ENCODE measurements at regions not wholly inside any gene's neighbourhood (a gene's known extent, or its start where the extent isn't known, plus 50 kb on each side); places are given as distances from the start of the nearest gene placed in this dataset.
A peak's percentile ranks its signal among the peaks of the same experiment; 100 is the strongest.

DNA sequence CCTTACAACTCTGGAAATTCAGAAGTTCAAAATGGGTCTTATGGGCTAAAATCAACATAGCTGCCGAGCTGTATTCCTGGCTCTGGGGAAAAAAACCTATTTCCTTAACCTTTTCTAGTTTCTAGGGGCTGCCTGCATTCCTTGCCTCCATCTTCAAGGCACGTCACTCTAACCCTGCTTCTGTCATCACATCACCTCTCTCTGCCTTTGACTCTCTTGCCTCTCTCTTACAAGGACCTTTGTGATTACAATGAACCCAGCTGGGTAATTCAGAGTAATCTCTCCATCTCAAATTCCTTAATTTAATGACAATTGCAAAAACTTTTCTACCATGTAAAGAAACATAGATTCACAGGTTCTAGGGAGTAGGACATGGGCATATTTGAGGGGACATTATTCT is 103.1 kb upstream of the SMC2 start:
- ATAC-seq (no peak), DNase-seq (no peak)
- no peak overlapping the region for H3K4me3 Mint-ChIP-seq
- ChIA-PET POLR2A (no interaction called here), CTCF (no interaction called here)
- H3K27ac Mint-ChIP-seq: no peak overlapping the region
- H3K27me3 Mint-ChIP-seq: peaks cover 3% of the 10 kb centered on the region
- no peaks in the 10 kb centered on the region for H3K36me3 Mint-ChIP-seq (ENCODE audit: low read depth)
- H3K9me3 Mint-ChIP-seq: no peaks in the 10 kb centered on the region
- TF ChIP-seq, protein P1, sequence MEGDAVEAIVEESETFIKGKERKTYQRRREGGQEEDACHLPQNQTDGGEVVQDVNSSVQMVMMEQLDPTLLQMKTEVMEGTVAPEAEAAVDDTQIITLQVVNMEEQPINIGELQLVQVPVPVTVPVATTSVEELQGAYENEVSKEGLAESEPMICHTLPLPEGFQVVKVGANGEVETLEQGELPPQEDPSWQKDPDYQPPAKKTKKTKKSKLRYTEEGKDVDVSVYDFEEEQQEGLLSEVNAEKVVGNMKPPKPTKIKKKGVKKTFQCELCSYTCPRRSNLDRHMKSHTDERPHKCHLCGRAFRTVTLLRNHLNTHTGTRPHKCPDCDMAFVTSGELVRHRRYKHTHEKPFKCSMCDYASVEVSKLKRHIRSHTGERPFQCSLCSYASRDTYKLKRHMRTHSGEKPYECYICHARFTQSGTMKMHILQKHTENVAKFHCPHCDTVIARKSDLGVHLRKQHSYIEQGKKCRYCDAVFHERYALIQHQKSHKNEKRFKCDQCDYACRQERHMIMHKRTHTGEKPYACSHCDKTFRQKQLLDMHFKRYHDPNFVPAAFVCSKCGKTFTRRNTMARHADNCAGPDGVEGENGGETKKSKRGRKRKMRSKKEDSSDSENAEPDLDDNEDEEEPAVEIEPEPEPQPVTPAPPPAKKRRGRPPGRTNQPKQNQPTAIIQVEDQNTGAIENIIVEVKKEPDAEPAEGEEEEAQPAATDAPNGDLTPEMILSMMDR (IDR thresholded peaks at IDR 0.05): no peak
- intact Hi-C loops (cut with micrococcal nuclease): no loop called here
- no peaks in the 10 kb centered on the region for H3K4me1 Mint-ChIP-seq (ENCODE audit: low read depth)

GRCh38 chr9:103991698-103992097 is 102.4 kb upstream of the SMC2 start:
- intact Hi-C loops (cut with micrococcal nuclease): no loop called here
- Mint-ChIP-seq H3K9me3 (no peaks in the 10 kb centered on the region), H3K4me1 (ENCODE audit: low read depth) (no peaks in the 10 kb centered on the region), H3K27ac (no peak overlapping the region), H3K4me3 (no peak overlapping the region), H3K27me3 (peaks cover 2% of the 10 kb centered on the region), H3K36me3 (ENCODE audit: low read depth) (no peaks in the 10 kb centered on the region)
- ChIA-PET CTCF (no interaction called here), POLR2A (no interaction called here)
- TF ChIP-seq, protein P1 (IDR thresholded peaks at IDR 0.05): no peak
- DNase-seq (peak; percentile 1), ATAC-seq (peak; percentile 62)

DNA sequence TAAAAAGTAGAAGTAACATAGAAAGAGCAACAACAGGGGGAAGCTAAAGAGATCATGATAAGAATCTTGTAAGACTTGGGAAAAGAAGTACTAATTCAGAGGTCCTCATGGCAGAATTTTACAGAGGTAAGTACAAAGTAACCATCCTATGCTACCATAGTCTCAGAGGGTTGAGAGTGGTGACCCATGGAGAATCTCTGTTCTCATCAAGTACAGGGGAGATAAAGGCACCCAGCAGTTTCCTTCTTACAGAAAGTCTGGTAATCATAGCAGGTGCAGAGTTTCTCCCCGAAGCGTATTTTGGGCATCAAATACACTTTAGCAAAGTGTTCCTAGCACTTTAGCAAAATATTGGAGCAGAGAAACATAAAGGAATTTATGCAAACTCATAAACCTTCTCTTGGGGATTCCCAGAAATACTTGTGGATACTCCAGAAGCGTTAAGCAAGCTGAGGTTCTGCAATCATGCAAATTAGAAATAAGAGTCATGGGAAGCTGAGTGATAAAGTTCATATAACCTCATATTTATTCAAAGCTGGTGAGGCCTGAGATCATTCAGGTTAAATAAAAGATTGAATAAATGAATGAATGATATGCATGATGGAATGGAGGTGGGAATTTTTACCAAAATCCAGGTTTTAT is 101.0 kb upstream of the SMC2 start:
- H3K9me3 Mint-ChIP-seq: no peaks in the 10 kb centered on the region
- H3K27ac Mint-ChIP-seq: no peak overlapping the region
- POLR2A ChIA-PET: no interaction called here
- H3K4me1 Mint-ChIP-seq (ENCODE audit: low read depth): no peaks in the 10 kb centered on the region
- intact Hi-C loops (cut with micrococcal nuclease): no loop called here
- TF ChIP-seq, protein P1 (IDR thresholded peaks at IDR 0.05): no peak
- no peaks in the 10 kb centered on the region for H3K27me3 Mint-ChIP-seq
- no peak for DNase-seq
- CTCF ChIA-PET: no interaction called here
- ATAC-seq: no peak
- H3K36me3 Mint-ChIP-seq (ENCODE audit: low read depth): no peaks in the 10 kb centered on the region
- no peak overlapping the region for H3K4me3 Mint-ChIP-seq

DNA sequence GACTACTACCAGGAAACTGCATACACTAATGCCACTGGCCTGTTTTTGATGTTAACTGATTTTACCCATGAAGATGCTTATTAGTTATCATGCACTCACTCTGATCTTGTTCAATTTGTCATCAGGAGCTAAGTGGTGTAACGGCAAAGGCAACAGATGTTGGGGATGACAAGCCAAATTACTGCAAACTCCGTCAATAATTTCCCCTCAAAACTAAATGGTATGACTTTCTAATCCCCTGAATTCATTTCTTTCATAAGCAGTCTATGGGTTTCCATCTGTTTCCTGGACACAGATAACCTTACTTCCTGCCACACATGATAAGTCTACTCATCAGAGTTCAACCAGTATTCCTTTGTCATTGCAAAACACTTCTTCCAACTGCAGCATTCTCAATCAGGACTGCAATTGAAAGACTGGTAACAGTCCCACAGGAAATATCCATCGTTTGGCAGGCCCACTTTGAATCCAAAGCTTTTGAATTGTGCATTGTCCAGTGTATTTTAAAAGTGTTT is 96.2 kb upstream of the SMC2 start:
- no peak for DNase-seq
- TF ChIP-seq, protein P1 (IDR thresholded peaks at IDR 0.05): no peak
- no peaks in the 10 kb centered on the region for H3K36me3 Mint-ChIP-seq (ENCODE audit: low read depth)
- POLR2A ChIA-PET: no interaction called here
- peaks cover 6% of the 10 kb centered on the region for H3K27me3 Mint-ChIP-seq
- CTCF ChIA-PET: no interaction called here
- H3K4me3 Mint-ChIP-seq: no peak overlapping the region
- H3K9me3 Mint-ChIP-seq: no peaks in the 10 kb centered on the region
- intact Hi-C loops (cut with micrococcal nuclease): no loop called here
- H3K4me1 Mint-ChIP-seq (ENCODE audit: low read depth): no peaks in the 10 kb centered on the region
- no peak overlapping the region for H3K27ac Mint-ChIP-seq
- no peak for ATAC-seq

DNA sequence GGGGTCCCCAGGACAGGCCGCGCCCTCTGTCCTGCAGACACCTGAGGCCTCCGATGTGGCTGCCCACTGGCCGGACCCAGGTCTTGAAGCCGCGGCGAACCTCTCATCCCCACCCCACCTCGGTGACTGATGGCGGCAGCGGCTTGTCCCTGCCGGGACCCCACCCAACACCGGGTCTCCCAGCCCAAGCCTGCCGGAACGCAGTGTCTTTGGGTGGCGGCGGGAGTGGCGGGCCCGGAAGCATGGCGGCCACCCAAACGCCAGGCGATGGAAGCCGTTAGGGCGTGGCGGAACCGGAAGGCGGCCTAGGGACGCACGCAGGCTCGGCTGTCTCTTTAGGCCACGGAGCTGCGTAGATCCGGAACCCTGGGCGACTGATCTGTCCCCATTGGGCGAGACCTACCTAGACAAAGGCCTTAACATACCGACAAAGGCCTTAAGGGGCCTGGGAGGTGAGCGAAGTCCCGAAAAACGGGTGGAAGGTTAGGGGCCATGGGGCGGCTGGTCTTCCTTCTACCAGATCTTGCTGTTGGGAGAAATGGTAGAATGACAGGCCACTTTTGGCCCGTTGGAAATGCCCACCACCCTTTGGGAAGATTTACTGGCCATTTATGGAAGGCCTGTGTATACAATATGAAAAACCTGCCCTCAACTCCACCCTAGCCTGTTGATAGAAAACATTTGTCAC is 94.6 kb upstream of the SMC2 start:
- intact Hi-C loops (cut with micrococcal nuclease): no loop called here
- POLR2A ChIA-PET: no interaction called here
- no peaks in the 10 kb centered on the region for H3K36me3 Mint-ChIP-seq (ENCODE audit: low read depth)
- no peak overlapping the region for H3K4me3 Mint-ChIP-seq
- DNase-seq: no peak
- H3K4me1 Mint-ChIP-seq (ENCODE audit: low read depth): no peaks in the 10 kb centered on the region
- TF ChIP-seq, protein P1 (IDR thresholded peaks at IDR 0.05): no peak
- peaks cover 8% of the 10 kb centered on the region for H3K27me3 Mint-ChIP-seq
- H3K9me3 Mint-ChIP-seq: no peaks in the 10 kb centered on the region
- H3K27ac Mint-ChIP-seq: no peak overlapping the region
- no peak for ATAC-seq
- CTCF ChIA-PET: no interaction called here
